GM23338 (cell line): ENCODE measurements at regions not wholly inside any gene's neighbourhood (a gene's known extent, or its start where the extent isn't known, plus 50 kb on each side); places are given as distances from the start of the nearest gene placed in this dataset.

ENCODE experiments used
- ETS1 ChIP-seq: IDR thresholded peaks from 2 replicates; pipeline ENCODE4 v1.6.1; 2016; ENCODE audit warnings: antibody characterized with exemption
- EZH2 ChIP-seq: fragments of 200-600 bp; sonication (generic); IDR thresholded peaks from one replicate; pipeline ENCODE4 v1.8.0; 2017; ENCODE audit warnings: antibody characterized with exemption, mild to moderate bottlenecking, low read depth; ENCODE audit not compliant: unreplicated experiment
- REST ChIP-seq: IDR thresholded peaks from one replicate; pipeline ENCODE4 v1.6.1; 2018; ENCODE audit warnings: antibody characterized with exemption; ENCODE audit not compliant: unreplicated experiment
- ZNF331 ChIP-seq: fragments of 250-450 bp; sonication (Bioruptor Pico); IDR thresholded peaks from 2 replicates; pipeline ENCODE4 v1.5.0; 2020; ENCODE audit warnings: low read depth, mild to moderate bottlenecking, moderate library complexity
- ZNF462 ChIP-seq: fragments of 250-450 bp; sonication (Bioruptor Pico); IDR thresholded peaks from 2 replicates; pipeline ENCODE4 v1.5.0; 2020; ENCODE audit warnings: mild to moderate bottlenecking, moderate library complexity

- TF ChIP-seq ZNF462 (CRISPR knock-in tag): no peak
- no peak for TF ChIP-seq ETS1
- TF ChIP-seq EZH2: no peak
- TF ChIP-seq ZNF331 (CRISPR knock-in tag): no peak
- TF ChIP-seq REST: no peak
Measured at GRCh38 chr11:16555956-16556355, 182.5 kb upstream of the C11orf58 start (continued).
